H1 (cell line): ENCODE measurements at regions not wholly inside any gene's neighbourhood (a gene's known extent, or its start where the extent isn't known, plus 50 kb on each side); places are given as distances from the start of the nearest gene placed in this dataset.

Experiments
- CBX8 ChIP-seq: fragments of 300-800, 300-1000 bp; sonication (generic); IDR thresholded peaks from 2 replicates; pipeline ENCODE4 v1.7.1; 2016; ENCODE audit warnings: low read depth, low read length, borderline replicate concordance
- HDAC6 ChIP-seq: IDR thresholded peaks from one replicate; pipeline ENCODE4 v1.7.1; 2012; ENCODE audit warnings: low read depth, mild to moderate bottlenecking, inconsistent platforms, low read length, moderate library complexity
- KDM5A ChIP-seq: fragments of 200-600 bp; IDR thresholded peaks from 2 replicates; pipeline ENCODE4 v1.7.1; 2012; ENCODE audit warnings: mild to moderate bottlenecking, low read length, inconsistent platforms, mixed read lengths
- NANOG ChIP-seq: IDR thresholded peaks from 2 replicates; pipeline ENCODE4 v1.6.1; 2011; ENCODE audit warnings: low read length, low read depth, mild to moderate bottlenecking, inconsistent platforms; ENCODE audit not compliant: insufficient read depth, poor library complexity, severe bottlenecking
- POLR2AphosphoS5 ChIP-seq: IDR thresholded peaks from 2 replicates; pipeline ENCODE4 v1.6.1; 2011; ENCODE audit warnings: low read depth, low read length
- RNF2 ChIP-seq: fragments of 200-900, 300-1000 bp; sonication (generic); IDR thresholded peaks from 2 replicates; pipeline ENCODE4 v1.7.1; 2016; ENCODE audit warnings: borderline replicate concordance, low read depth, mild to moderate bottlenecking, antibody characterized with exemption, low read length; ENCODE audit not compliant: poor library complexity, severe bottlenecking; ENCODE audit errors: missing control alignments
- SIN3A ChIP-seq, 2 experiments: IDR thresholded peaks in 1 of 2; conservative IDR thresholded peaks in 1 of 2; 2 replicates each; pipeline ENCODE4 v1.6.1; 2011 to 2012; ENCODE audit warnings: low read length in 2 of 2, improper control_type of control experiment in 1 of 2, low read depth in 1 of 2, mild to moderate bottlenecking in 1 of 2
- SIX5 ChIP-seq: IDR thresholded peaks from 2 replicates; pipeline ENCODE4 v1.6.1; 2011; ENCODE audit warnings: mild to moderate bottlenecking, low read depth, low read length
- TAF7 ChIP-seq: optimal IDR thresholded peaks from 2 replicates; pipeline ENCODE3; 2011; ENCODE audit warnings: low read depth, mild to moderate bottlenecking, inconsistent platforms, low read length, moderate library complexity, borderline replicate concordance
- TF ChIP-seq, protein P1 (sequence below), 3 experiments: IDR thresholded peaks; 1 replicate in 2 of 3; 2 replicates in 1 of 3; pipeline versions ENCODE4 v1.5.1 to v1.6.1; 2011; ENCODE audit warnings: low read length in 3 of 3, mild to moderate bottlenecking in 3 of 3, inconsistent platforms in 2 of 3, low read depth in 1 of 3, moderate library complexity in 1 of 3; ENCODE audit not compliant: insufficient read depth in 1 of 3; ENCODE audit errors: control extremely low read depth in 1 of 3

DNA sequence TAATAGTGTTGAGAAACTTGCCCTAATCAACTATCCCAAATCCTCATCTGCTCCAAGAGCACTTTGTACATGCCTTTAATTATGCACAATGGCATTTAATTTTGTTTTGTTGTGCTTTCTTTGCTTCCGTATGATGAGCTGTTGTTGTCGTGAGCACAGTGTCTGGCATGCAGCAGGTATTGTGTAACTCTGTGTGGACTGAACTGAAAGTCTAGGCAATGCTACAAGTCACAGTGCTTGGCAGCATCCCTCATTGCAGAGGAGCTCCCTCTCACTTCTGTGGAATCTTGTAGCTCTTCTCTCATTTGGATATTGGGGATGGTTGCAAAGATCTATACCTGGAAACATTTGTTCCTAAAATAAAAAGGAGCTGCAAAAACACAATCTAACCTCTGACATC lies 502.2 kb upstream of the CA10 start (continued):
- TF ChIP-seq HDAC6 (no peak), POLR2AphosphoS5 (no peak), SIN3A (conservative IDR thresholded peaks at IDR 0.05 in 1 of 2, IDR thresholded peaks at IDR 0.05 in 1 of 2; ENCODE audit: low read depth in 1 of 2, low read length in 2 of 2) (no peak), KDM5A (no peak), RNF2 (no peak), NANOG (no peak), SIX5 (no peak), TAF7 (no peak), CBX8 (no peak)
- TF ChIP-seq, protein P1, sequence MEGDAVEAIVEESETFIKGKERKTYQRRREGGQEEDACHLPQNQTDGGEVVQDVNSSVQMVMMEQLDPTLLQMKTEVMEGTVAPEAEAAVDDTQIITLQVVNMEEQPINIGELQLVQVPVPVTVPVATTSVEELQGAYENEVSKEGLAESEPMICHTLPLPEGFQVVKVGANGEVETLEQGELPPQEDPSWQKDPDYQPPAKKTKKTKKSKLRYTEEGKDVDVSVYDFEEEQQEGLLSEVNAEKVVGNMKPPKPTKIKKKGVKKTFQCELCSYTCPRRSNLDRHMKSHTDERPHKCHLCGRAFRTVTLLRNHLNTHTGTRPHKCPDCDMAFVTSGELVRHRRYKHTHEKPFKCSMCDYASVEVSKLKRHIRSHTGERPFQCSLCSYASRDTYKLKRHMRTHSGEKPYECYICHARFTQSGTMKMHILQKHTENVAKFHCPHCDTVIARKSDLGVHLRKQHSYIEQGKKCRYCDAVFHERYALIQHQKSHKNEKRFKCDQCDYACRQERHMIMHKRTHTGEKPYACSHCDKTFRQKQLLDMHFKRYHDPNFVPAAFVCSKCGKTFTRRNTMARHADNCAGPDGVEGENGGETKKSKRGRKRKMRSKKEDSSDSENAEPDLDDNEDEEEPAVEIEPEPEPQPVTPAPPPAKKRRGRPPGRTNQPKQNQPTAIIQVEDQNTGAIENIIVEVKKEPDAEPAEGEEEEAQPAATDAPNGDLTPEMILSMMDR (IDR thresholded peaks at IDR 0.05; ENCODE audit: control extremely low read depth in 1 of 3, insufficient read depth in 1 of 3, low read depth in 1 of 3, low read length in 3 of 3) = no peak
